Panc1 (cell line): ENCODE measurements at regions not wholly inside any gene's neighbourhood (a gene's known extent, or its start where the extent isn't known, plus 50 kb on each side); places are given as distances from the start of the nearest gene placed in this dataset.

Source experiments
- ATAC-seq: fragments of 200-7000 bp; cut with Tn5 transposase; 2 replicates; pipeline ENCODE4 v1.9.1; 2020; ENCODE audit warnings: mild to moderate bottlenecking, moderate library complexity
- BruUV-seq: library from RNA; stranded (reverse); fragments of 400-500 nt; replicated peaks from 2 replicates; lab custom pipeline; 2021; lab: Mats Ljungman, UMichigan
- CTCF ChIA-PET: fragments of 300-600 bp; sonication (Branson Sonifier 250); formaldehyde crosslinking; loops from one replicate; lab custom pipeline; 2022; ENCODE audit warnings: antibody characterized with exemption; lab: Charles Lee
- POLR2A ChIA-PET: fragments of 300-600 bp; sonication (Branson Sonifier 250); formaldehyde crosslinking; loops from one replicate; lab custom pipeline; 2022; ENCODE audit warnings: antibody characterized with exemption; lab: Charles Lee
- DNase-seq: peaks from one replicate; pipeline ENCODE4 v3.0.0-alpha.2; 2010; ENCODE audit warnings: low read depth, low spot score
- H3K27ac ChIP-seq: 2 replicates; pipeline ENCODE4 v1.5.1; 2011; ENCODE audit warnings: mild to moderate bottlenecking, low read length, inconsistent platforms
- H3K27me3 ChIP-seq: fragments of 200-500 bp; sonication (Bioruptor generic); 2 replicates; pipeline ENCODE4 v1.6.0; 2014; ENCODE audit warnings: low read length, inconsistent platforms; ENCODE audit not compliant: control insufficient read depth, insufficient read depth
- H3K36me3 ChIP-seq: fragments of 200-500 bp; sonication (Bioruptor generic); 2 replicates; pipeline ENCODE4 v1.5.1; 2014; ENCODE audit warnings: inconsistent platforms, mild to moderate bottlenecking, low read length, moderate library complexity; ENCODE audit not compliant: control insufficient read depth, insufficient read depth
- H3K4me1 ChIP-seq: 2 replicates; pipeline ENCODE4 v1.5.1; 2011; ENCODE audit warnings: inconsistent platforms, mild to moderate bottlenecking, low read length, moderate library complexity; ENCODE audit not compliant: control insufficient read depth, insufficient read depth
- H3K4me3 ChIP-seq, 2 experiments: 2 replicates each; pipeline ENCODE4 v1.5.1; 2011 to 2012; ENCODE audit warnings: low read depth in 2 of 2, low read length in 2 of 2, mild to moderate bottlenecking in 2 of 2, inconsistent platforms in 1 of 2, moderate library complexity in 1 of 2
- H3K9me3 ChIP-seq: fragments of 200-500 bp; sonication (Bioruptor generic); 2 replicates; pipeline ENCODE4 v1.5.1; 2014; ENCODE audit warnings: low read depth, mild to moderate bottlenecking, inconsistent platforms, low read length, moderate library complexity; ENCODE audit not compliant: control insufficient read depth, insufficient read depth
- CTCF ChIP-seq: fragments of 450-650 bp; IDR thresholded peaks from 2 replicates; pipeline ENCODE4 v1.5.1; 2017; ENCODE audit warnings: mild to moderate bottlenecking
- POLR2AphosphoS5 ChIP-seq: IDR thresholded peaks from 2 replicates; pipeline ENCODE4 v1.6.1; 2012; ENCODE audit warnings: mild to moderate bottlenecking, low read depth, low read length, moderate library complexity
- SIN3A ChIP-seq: IDR thresholded peaks from 2 replicates; pipeline ENCODE4 v1.6.1; 2012; ENCODE audit warnings: low read depth, mild to moderate bottlenecking, low read length, moderate library complexity, borderline replicate concordance; ENCODE audit not compliant: insufficient read depth
- TCF7L2 ChIP-seq: IDR thresholded peaks from 2 replicates; pipeline ENCODE4 v1.6.1; 2011; ENCODE audit warnings: mild to moderate bottlenecking, low read depth, low read length, inconsistent platforms
- in situ Hi-C: cut with HindIII; loops from 2 replicates; pipeline ENCODE4 v1.10.0; 2016; ENCODE audit warnings: low sequenced_read_pairs, low pct_unique_long_range_greater_than_20kb
- intact Hi-C: fragments of 100-400 bp; cut with micrococcal nuclease; formaldehyde crosslinking; loops from one replicate; pipeline ENCODE4 v1.10.0; 2022; ENCODE audit not compliant: unreplicated experiment
- TF ChIP-seq, protein P1 (sequence below), 2 experiments: IDR thresholded peaks; 2 replicates each; pipeline ENCODE4 v1.6.1; 2011 to 2012; ENCODE audit warnings: low read depth in 2 of 2, control low read depth in 1 of 2, low read length in 1 of 2, mild to moderate bottlenecking in 1 of 2, moderate library complexity in 1 of 2; ENCODE audit not compliant: insufficient read depth in 1 of 2

GRCh38 chr4:36891971-36892370 is 352.6 kb upstream of the NWD2 start:
- DNase-seq (no peak), ATAC-seq (no peak)
- TF ChIP-seq, protein P1, sequence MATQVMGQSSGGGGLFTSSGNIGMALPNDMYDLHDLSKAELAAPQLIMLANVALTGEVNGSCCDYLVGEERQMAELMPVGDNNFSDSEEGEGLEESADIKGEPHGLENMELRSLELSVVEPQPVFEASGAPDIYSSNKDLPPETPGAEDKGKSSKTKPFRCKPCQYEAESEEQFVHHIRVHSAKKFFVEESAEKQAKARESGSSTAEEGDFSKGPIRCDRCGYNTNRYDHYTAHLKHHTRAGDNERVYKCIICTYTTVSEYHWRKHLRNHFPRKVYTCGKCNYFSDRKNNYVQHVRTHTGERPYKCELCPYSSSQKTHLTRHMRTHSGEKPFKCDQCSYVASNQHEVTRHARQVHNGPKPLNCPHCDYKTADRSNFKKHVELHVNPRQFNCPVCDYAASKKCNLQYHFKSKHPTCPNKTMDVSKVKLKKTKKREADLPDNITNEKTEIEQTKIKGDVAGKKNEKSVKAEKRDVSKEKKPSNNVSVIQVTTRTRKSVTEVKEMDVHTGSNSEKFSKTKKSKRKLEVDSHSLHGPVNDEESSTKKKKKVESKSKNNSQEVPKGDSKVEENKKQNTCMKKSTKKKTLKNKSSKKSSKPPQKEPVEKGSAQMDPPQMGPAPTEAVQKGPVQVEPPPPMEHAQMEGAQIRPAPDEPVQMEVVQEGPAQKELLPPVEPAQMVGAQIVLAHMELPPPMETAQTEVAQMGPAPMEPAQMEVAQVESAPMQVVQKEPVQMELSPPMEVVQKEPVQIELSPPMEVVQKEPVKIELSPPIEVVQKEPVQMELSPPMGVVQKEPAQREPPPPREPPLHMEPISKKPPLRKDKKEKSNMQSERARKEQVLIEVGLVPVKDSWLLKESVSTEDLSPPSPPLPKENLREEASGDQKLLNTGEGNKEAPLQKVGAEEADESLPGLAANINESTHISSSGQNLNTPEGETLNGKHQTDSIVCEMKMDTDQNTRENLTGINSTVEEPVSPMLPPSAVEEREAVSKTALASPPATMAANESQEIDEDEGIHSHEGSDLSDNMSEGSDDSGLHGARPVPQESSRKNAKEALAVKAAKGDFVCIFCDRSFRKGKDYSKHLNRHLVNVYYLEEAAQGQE (IDR thresholded peaks at IDR 0.05; ENCODE audit: insufficient read depth in 1 of 2, low read depth in 2 of 2, low read length in 1 of 2): no peak
- TF ChIP-seq CTCF (no peak), SIN3A (no peak), POLR2AphosphoS5 (no peak), TCF7L2 (no peak)
- ChIA-PET CTCF (no interaction called here), POLR2A (no interaction called here)
- Histone ChIP-seq H3K4me1 (no peaks in the 10 kb centered on the region), H3K36me3 (no peaks in the 10 kb centered on the region), H3K9me3 (no peaks in the 10 kb centered on the region), H3K27ac (no peak overlapping the region), H3K27me3 (no peaks in the 10 kb centered on the region), H3K4me3 (no peak overlapping the region)
- no TSS peak for BruUV-seq
- intact Hi-C loops (no loop called here), in situ Hi-C loops (no loop called here)

- Histone ChIP-seq H3K27me3 (no peaks in the 10 kb centered on the region), H3K36me3 (no peaks in the 10 kb centered on the region), H3K9me3 (no peaks in the 10 kb centered on the region), H3K27ac (no peak overlapping the region), H3K4me1 (no peaks in the 10 kb centered on the region), H3K4me3 (no peak overlapping the region)
- intact Hi-C loops: no loop called here
- in situ Hi-C loops: no loop called here
- ChIA-PET POLR2A (no interaction called here), CTCF (no interaction called here)
- DNase-seq (no peak), ATAC-seq (no peak)
- TF ChIP-seq POLR2AphosphoS5: no peak
- no peak for TF ChIP-seq TCF7L2
- no peak for TF ChIP-seq SIN3A
- TF ChIP-seq CTCF: no peak
- TF ChIP-seq, protein P1 (IDR thresholded peaks at IDR 0.05; ENCODE audit: insufficient read depth in 1 of 2, low read depth in 2 of 2, low read length in 1 of 2): no peak
- no TSS peak for BruUV-seq
Measured at GRCh38 chr4:36900446-36900987, 344.0 kb upstream of the NWD2 start.
